ENCODE measurements at regions not wholly inside any gene's neighbourhood (a gene's known extent, or its start where the extent isn't known, plus 50 kb on each side); places are given as distances from the start of the nearest gene placed in this dataset.

DNA sequence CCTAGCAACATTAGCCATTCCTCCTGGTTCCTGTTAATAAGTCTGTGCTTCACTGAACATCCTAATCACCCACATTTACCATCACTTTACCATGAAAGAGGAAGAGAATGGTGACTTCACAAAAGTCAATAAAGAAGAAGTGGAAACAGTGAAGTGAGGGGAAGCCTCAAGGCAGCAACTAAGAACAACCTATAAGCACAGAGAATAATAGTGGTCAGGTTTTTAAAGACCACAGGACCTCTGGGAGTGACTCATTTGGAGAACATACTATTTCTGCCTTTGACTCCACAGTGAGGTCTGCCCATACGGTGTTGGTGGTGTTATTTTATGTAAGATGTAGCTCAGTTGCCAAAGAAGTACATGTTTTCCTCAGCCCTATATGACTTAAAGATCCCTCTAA is 86.0 kb upstream of the TET2 start (continued):
- TF ChIP-seq ETV6 (conservative IDR thresholded peaks at IDR 0.05 in 1 of 2, IDR thresholded peaks at IDR 0.05 in 1 of 2; ENCODE audit: borderline replicate concordance in 1 of 2, low read depth in 1 of 2) (peak in 1 of 2 experiments; percentile 98; a peak in 2 of 4 replicates), NR2C1 (IDR thresholded peaks at IDR 0.05) (no peak), BHLHE40 (IDR thresholded peaks at IDR 0.05; ENCODE audit: borderline replicate concordance in 1 of 2, low read depth in 2 of 2, low read length in 1 of 2) (peak; percentile 83 to 86), KAT2A (conservative IDR thresholded peaks at IDR 0.05; ENCODE audit: control insufficient read depth, low read depth, low read length) (no peak), MTA3 (IDR thresholded peaks at IDR 0.05; ENCODE audit: borderline replicate concordance, low read length) (peak; percentile 97), RCOR1 (conservative IDR thresholded peaks at IDR 0.05; ENCODE audit: low read depth, low read length) (0 out of 2 replicates have a peak, but pooled peaks have one; percentile 84), KLF5 (IDR thresholded peaks at IDR 0.05; ENCODE audit: partially characterized antibody) (peak; percentile 88), SREBF1 (IDR thresholded peaks at IDR 0.05; ENCODE audit: low read length) (peak; percentile 47; the same call in 1 of the 2 replicates), GABPA (IDR thresholded peaks at IDR 0.05; ENCODE audit: low read depth) (peak; percentile 74), JUNB (IDR thresholded peaks at IDR 0.05) (peak; percentile 99), CBX5 (IDR thresholded peaks at IDR 0.05; ENCODE audit: low read depth) (peak; percentile 80), POLR2AphosphoS2 (IDR thresholded peaks at IDR 0.05; ENCODE audit: low read depth, low read length) (no peak), SPI1 (IDR thresholded peaks at IDR 0.05; ENCODE audit: borderline replicate concordance, insufficient read depth, low read depth, low read length) (peak; percentile 99), IKZF2 (IDR thresholded peaks at IDR 0.05) (peak; percentile 98 to 99), ZNF384 (IDR thresholded peaks at IDR 0.05; ENCODE audit: borderline replicate concordance, low read depth, low read length) (no peak), EED (IDR thresholded peaks at IDR 0.05; ENCODE audit: low read depth) (peak; percentile 96), ATF7 (IDR thresholded peaks at IDR 0.05; ENCODE audit: low read depth) (peak; percentile 96)
- TF ChIP-seq, protein P1, sequence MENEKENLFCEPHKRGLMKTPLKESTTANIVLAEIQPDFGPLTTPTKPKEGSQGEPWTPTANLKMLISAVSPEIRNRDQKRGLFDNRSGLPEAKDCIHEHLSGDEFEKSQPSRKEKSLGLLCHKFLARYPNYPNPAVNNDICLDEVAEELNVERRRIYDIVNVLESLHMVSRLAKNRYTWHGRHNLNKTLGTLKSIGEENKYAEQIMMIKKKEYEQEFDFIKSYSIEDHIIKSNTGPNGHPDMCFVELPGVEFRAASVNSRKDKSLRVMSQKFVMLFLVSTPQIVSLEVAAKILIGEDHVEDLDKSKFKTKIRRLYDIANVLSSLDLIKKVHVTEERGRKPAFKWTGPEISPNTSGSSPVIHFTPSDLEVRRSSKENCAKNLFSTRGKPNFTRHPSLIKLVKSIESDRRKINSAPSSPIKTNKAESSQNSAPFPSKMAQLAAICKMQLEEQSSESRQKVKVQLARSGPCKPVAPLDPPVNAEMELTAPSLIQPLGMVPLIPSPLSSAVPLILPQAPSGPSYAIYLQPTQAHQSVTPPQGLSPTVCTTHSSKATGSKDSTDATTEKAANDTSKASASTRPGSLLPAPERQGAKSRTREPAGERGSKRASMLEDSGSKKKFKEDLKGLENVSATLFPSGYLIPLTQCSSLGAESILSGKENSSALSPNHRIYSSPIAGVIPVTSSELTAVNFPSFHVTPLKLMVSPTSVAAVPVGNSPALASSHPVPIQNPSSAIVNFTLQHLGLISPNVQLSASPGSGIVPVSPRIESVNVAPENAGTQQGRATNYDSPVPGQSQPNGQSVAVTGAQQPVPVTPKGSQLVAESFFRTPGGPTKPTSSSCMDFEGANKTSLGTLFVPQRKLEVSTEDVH (IDR thresholded peaks at IDR 0.05; ENCODE audit: low read depth, partially characterized antibody): peak; percentile 51
- TF ChIP-seq, protein P2, sequence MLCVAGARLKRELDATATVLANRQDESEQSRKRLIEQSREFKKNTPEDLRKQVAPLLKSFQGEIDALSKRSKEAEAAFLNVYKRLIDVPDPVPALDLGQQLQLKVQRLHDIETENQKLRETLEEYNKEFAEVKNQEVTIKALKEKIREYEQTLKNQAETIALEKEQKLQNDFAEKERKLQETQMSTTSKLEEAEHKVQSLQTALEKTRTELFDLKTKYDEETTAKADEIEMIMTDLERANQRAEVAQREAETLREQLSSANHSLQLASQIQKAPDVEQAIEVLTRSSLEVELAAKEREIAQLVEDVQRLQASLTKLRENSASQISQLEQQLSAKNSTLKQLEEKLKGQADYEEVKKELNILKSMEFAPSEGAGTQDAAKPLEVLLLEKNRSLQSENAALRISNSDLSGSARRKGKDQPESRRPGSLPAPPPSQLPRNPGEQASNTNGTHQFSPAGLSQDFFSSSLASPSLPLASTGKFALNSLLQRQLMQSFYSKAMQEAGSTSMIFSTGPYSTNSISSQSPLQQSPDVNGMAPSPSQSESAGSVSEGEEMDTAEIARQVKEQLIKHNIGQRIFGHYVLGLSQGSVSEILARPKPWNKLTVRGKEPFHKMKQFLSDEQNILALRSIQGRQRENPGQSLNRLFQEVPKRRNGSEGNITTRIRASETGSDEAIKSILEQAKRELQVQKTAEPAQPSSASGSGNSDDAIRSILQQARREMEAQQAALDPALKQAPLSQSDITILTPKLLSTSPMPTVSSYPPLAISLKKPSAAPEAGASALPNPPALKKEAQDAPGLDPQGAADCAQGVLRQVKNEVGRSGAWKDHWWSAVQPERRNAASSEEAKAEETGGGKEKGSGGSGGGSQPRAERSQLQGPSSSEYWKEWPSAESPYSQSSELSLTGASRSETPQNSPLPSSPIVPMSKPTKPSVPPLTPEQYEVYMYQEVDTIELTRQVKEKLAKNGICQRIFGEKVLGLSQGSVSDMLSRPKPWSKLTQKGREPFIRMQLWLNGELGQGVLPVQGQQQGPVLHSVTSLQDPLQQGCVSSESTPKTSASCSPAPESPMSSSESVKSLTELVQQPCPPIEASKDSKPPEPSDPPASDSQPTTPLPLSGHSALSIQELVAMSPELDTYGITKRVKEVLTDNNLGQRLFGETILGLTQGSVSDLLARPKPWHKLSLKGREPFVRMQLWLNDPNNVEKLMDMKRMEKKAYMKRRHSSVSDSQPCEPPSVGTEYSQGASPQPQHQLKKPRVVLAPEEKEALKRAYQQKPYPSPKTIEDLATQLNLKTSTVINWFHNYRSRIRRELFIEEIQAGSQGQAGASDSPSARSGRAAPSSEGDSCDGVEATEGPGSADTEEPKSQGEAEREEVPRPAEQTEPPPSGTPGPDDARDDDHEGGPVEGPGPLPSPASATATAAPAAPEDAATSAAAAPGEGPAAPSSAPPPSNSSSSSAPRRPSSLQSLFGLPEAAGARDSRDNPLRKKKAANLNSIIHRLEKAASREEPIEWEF (IDR thresholded peaks at IDR 0.05; ENCODE audit: insufficient replicate concordance, low read depth, low read length): peak; percentile 89
- TF ChIP-seq, protein P3, sequence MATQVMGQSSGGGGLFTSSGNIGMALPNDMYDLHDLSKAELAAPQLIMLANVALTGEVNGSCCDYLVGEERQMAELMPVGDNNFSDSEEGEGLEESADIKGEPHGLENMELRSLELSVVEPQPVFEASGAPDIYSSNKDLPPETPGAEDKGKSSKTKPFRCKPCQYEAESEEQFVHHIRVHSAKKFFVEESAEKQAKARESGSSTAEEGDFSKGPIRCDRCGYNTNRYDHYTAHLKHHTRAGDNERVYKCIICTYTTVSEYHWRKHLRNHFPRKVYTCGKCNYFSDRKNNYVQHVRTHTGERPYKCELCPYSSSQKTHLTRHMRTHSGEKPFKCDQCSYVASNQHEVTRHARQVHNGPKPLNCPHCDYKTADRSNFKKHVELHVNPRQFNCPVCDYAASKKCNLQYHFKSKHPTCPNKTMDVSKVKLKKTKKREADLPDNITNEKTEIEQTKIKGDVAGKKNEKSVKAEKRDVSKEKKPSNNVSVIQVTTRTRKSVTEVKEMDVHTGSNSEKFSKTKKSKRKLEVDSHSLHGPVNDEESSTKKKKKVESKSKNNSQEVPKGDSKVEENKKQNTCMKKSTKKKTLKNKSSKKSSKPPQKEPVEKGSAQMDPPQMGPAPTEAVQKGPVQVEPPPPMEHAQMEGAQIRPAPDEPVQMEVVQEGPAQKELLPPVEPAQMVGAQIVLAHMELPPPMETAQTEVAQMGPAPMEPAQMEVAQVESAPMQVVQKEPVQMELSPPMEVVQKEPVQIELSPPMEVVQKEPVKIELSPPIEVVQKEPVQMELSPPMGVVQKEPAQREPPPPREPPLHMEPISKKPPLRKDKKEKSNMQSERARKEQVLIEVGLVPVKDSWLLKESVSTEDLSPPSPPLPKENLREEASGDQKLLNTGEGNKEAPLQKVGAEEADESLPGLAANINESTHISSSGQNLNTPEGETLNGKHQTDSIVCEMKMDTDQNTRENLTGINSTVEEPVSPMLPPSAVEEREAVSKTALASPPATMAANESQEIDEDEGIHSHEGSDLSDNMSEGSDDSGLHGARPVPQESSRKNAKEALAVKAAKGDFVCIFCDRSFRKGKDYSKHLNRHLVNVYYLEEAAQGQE (IDR thresholded peaks at IDR 0.05; ENCODE audit: low read depth, low read length): no peak

Measured in GM12878 (cell line).